Heart left ventricle (tissue), 16 donors: ENCODE measurements at regions not wholly inside any gene's neighbourhood (a gene's known extent, or its start where the extent isn't known, plus 50 kb on each side); places are given as distances from the start of the nearest gene placed in this dataset.

ENCODE experiments used
- ATAC-seq, 4 donors: fragments of 200-7000 bp; cut with Tn5 transposase; one replicate each; pipeline ENCODE4 v1.9.1; 2020 to 2022; ENCODE audit warnings: moderate library complexity in 4 of 4, mild to moderate bottlenecking in 3 of 4, moderate number of reproducible peaks in 1 of 4
- DNase-seq, 5 donors: peaks; one replicate each; pipeline ENCODE4 v3.0.0-alpha.2; 2020
- H3K27ac ChIP-seq, 12 donors: fragments of 200-600 bp; sonication (generic) in 4 of 12; one replicate each; pipeline versions ENCODE4 v1.5.0 to v1.8.0; 2016 to 2022; ENCODE audit warnings: mild to moderate bottlenecking in 2 of 12
- H3K27me3 ChIP-seq, 9 donors: fragments of 200-600 bp; sonication (generic) in 2 of 9; one replicate each; pipeline versions ENCODE4 v1.5.1 to v1.8.0; 2016 to 2022; ENCODE audit warnings: mild to moderate bottlenecking in 3 of 9
- H3K36me3 ChIP-seq, 9 donors: fragments of 200-600 bp; sonication (generic) in 2 of 9; one replicate each; pipeline versions ENCODE4 v1.5.0 to v1.8.0; 2018 to 2022; ENCODE audit warnings: mild to moderate bottlenecking in 2 of 9
- H3K4me1 ChIP-seq, 12 donors: fragments of 200-600 bp; sonication (generic) in 4 of 12; one replicate each; pipeline versions ENCODE4 v1.5.0 to v1.8.0; 2016 to 2022; ENCODE audit warnings: mild to moderate bottlenecking in 3 of 12
- H3K4me3 ChIP-seq, 12 donors: fragments of 200-600 bp; sonication (generic) in 4 of 12; one replicate each; pipeline versions ENCODE4 v1.5.0 to v1.8.0; 2017 to 2022; ENCODE audit warnings: mild to moderate bottlenecking in 9 of 12, moderate library complexity in 4 of 12
- H3K9me3 ChIP-seq, 12 donors: fragments of 200-600 bp; sonication (generic) in 4 of 12; one replicate each; pipeline versions ENCODE4 v1.5.0 to v1.8.0; 2016 to 2022; ENCODE audit warnings: mild to moderate bottlenecking in 1 of 12
- POLR2A ChIP-seq, 2 donors: fragments of 450-650 bp; IDR thresholded peaks; one replicate each; pipeline ENCODE4 v1.6.1; 2017; ENCODE audit warnings: antibody characterized with exemption in 2 of 2, mild to moderate bottlenecking in 2 of 2, moderate library complexity in 2 of 2
- WGBS, 4 donors: extraction: QIAGEN DNeasy Blood & Tissue Kit in 2 of 4; methylation state at CpG; one replicate each; pipeline versions ENCODE4 v1.1.5 to v1.1.7; 2013 to 2018; 5-methylcytosine and 5-hydroxymethylcytosine counted together
- intact Hi-C, 10 donors: fragments of 100-400 bp; cut with DNase I; formaldehyde crosslinking; loops; one replicate each; pipeline versions ENCODE4 v1.11.1 to v1.14.2; 2022
- TF ChIP-seq, protein P1 (sequence below), 12 donors: fragments of 200-600 bp; sonication (generic) in 4 of 12; IDR thresholded peaks; one replicate each; pipeline versions ENCODE4 v1.5.0 to v1.8.0; 2018 to 2022; ENCODE audit warnings: antibody characterized with exemption in 12 of 12, mild to moderate bottlenecking in 5 of 12
- donor health status: ischemic (EF 13 %, LVEDD 7.1; RV severe dilation, severe dysfunction).
- donor health status: healthy with polysubstance abuse.
- donor health status: DM: no; HTN: yes; CAD: no.
- donor health status: DM: no; HTN: no; CAD: no.
- donor health status: ischemic (EF 25% LVEDD 6.9; RV normal size, moderate dysfunction).
- donor health status: ischemic (EF 25% LVEDD 5.7; RV mildly dilated, moderate dysfunction).
- donor health status: healthy.
- donor health status: DM: yes; HTN: yes; CAD: no.
- donor health status: ischemic (EF 35%, LVEDD 5.7; RV mildly dilated, moderate dysfunction).
- donor health status: nonischemic (EF 11% LVEDD 7.7; RV severe dilation, severe dysfunction).
- donor health status: DM: yes; HTN: yes; CAD: no.
- donor health status: PGD.
- donor health status: ischemic (EF 29% LVEDD 5.4; RV normal size, mild dysfunction).
- donor health status: nonischemic (EF 23%, LVEDD 6.1; RV moderate dilation, normal function).

DNA sequence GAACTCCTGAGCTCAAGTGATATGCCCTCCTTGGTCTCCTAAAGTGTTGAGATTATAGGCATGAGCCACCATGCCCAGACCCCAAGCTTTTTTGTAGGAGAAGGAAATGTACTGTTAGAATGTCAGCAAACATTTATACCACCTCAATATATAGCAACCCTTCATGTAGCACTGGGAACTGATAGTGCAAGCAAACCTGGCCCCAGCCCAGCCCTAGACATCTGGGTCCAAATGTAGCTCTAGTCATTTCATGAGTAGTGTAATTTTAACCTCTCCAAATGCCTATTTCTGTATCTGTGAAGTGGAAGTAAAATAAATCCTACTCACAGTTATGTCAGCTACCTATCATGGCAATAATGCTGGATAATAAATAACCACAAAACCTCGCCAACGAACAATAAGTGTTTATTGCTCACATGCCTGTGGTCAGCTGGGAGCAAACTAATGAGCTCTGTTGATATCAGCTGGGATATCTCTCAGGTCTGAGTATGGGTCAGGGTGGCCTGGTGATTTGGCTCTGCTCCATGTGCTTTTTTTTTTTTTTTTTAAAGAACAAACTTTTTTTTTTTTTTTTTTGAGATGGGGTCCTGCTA lies 180.4 kb downstream of the CD8B2 start:
- intact Hi-C loops: no loop called here
- ATAC-seq: no peak
- Histone ChIP-seq H3K27ac (no peak overlapping the region), H3K4me1 (no peaks in the 10 kb centered on the region), H3K4me3 (no peak overlapping the region), H3K27me3 (no peaks in the 10 kb centered on the region), H3K36me3 (no peaks in the 10 kb centered on the region), H3K9me3 (peaks cover 0 to 13% (median 0%) of the 10 kb centered on the region in 12 donors)
- WGBS, 4 donors: 83 to 93% (median 89%) methylated on average over 2 of the region's 2 CpGs
- DNase-seq: no peak
- TF ChIP-seq POLR2A (IDR thresholded peaks at IDR 0.05): no peak
- TF ChIP-seq, protein P1, sequence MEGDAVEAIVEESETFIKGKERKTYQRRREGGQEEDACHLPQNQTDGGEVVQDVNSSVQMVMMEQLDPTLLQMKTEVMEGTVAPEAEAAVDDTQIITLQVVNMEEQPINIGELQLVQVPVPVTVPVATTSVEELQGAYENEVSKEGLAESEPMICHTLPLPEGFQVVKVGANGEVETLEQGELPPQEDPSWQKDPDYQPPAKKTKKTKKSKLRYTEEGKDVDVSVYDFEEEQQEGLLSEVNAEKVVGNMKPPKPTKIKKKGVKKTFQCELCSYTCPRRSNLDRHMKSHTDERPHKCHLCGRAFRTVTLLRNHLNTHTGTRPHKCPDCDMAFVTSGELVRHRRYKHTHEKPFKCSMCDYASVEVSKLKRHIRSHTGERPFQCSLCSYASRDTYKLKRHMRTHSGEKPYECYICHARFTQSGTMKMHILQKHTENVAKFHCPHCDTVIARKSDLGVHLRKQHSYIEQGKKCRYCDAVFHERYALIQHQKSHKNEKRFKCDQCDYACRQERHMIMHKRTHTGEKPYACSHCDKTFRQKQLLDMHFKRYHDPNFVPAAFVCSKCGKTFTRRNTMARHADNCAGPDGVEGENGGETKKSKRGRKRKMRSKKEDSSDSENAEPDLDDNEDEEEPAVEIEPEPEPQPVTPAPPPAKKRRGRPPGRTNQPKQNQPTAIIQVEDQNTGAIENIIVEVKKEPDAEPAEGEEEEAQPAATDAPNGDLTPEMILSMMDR (IDR thresholded peaks at IDR 0.05): no peak

DNA sequence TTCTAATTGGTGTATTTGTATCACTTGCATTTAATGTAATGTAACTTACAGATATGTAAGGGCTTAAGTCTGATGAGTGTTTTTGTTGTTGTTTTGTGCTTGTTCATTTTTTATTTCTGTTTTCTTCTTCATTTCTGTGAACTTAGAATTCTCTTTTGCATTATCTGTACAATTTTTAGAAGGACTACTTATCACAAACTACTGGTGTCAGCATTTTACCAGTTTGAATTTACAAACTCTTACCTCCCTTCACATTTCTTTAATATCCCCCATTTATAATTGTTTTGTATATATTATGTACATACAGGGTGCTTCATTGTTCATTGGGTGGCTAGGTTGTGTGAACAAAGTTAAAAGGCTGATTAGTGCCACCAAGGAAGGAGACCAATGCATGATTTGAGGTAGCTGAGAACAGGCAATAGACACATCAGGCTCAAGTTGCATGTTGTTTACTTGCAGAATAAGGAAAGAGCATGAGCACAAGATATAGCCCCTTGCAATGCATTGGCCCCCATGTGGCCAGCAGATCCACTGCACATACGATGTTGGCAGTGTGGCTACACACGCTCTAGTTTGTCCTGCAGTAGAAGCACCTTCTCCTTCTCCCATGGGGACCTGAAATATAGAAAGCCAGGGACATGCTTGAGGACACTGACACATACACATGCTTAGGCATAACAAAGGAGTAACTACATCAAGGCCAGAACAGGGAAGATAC lies 198.2 kb downstream of the CD8B2 start:
- intact Hi-C loops: no loop called here
- no peak for ATAC-seq
- no peak overlapping the region for H3K27ac ChIP-seq
- H3K36me3 ChIP-seq: no peaks in the 10 kb centered on the region
- TF ChIP-seq, protein P1 (IDR thresholded peaks at IDR 0.05): no peak
- no peak for TF ChIP-seq POLR2A (IDR thresholded peaks at IDR 0.05)
- no peaks in the 10 kb centered on the region for H3K4me1 ChIP-seq
- no peak overlapping the region for H3K4me3 ChIP-seq
- H3K27me3 ChIP-seq: no peaks in the 10 kb centered on the region
- H3K9me3 ChIP-seq: peaks cover 0 to 27% (median 2%) of the 10 kb centered on the region in 12 donors
- 87 to 93% (median 91%) methylated on average over 2 of the region's 2 CpGs for WGBS, 4 donors
- no peak for DNase-seq

DNA sequence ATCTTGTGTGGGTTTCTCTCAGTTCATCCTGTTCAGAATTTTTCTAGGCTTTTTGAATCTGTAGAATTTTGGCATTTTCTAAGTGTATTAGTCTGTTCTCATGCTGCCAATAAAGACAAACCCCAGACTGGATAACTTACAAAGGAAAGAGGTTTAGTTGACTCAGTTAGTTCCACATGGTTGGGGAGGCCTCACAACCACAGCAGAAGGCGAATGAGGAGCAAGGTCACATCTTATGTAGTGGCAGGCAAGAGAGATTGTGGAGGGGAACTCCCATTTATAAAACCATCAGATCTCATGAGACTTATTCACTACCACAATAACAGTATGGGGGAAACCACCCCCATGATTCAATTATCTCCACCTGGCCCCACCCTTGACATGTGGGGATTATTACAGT lies 199.2 kb downstream of the ST6GAL2 start:
- TF ChIP-seq, protein P1 (IDR thresholded peaks at IDR 0.05): no peak
- ATAC-seq (no peak), DNase-seq (no peak)
- Histone ChIP-seq H3K27me3 (no peaks in the 10 kb centered on the region), H3K4me3 (no peak overlapping the region), H3K27ac (no peak overlapping the region), H3K36me3 (no peaks in the 10 kb centered on the region), H3K4me1 (no peaks in the 10 kb centered on the region), H3K9me3 (peaks cover 0 to 23% (median 2%) of the 10 kb centered on the region in 12 donors)
- WGBS, 4 donors: 81 to 94% (median 87%) methylated on average over 1 of the region's 1 CpG
- intact Hi-C loops: no loop called here

DNA sequence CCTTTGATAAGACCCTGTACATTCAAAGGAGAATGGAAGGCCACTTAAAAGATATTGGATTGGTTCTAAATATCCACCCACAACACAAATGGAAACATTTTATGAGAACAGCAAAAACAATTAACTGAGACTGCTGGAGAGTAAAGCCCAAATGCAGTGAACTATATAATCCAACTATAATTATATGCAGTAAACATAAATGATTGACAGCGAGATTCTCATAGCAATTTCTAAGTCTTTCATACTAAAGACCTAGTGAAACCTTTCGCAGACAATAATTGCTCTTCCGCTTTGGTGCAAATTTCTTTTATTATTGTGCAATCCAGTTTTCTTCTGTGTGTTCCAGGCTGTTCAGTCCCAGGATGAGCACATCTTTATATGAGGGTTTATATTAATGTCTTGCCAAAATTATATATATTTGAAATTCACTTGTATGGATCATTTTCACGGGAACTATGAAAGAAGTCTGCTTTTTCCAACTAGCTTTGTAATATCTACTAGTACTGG lies 190.9 kb downstream of the ST6GAL2 start:
- ATAC-seq (no peak), DNase-seq (no peak)
- Histone ChIP-seq H3K4me3 (no peak overlapping the region), H3K4me1 (no peaks in the 10 kb centered on the region), H3K9me3 (no peaks in the 10 kb centered on the region), H3K27ac (no peak overlapping the region), H3K27me3 (no peaks in the 10 kb centered on the region), H3K36me3 (no peaks in the 10 kb centered on the region)
- TF ChIP-seq, protein P1 (IDR thresholded peaks at IDR 0.05): no peak
- no peak for TF ChIP-seq POLR2A (IDR thresholded peaks at IDR 0.05)
- intact Hi-C loops: no loop called here
- WGBS, 4 donors: 90 to 95% (median 94%) methylated on average over 4 of the region's 4 CpGs
